ENCODE measurements at regions not wholly inside any gene's neighbourhood (a gene's known extent, or its start where the extent isn't known, plus 50 kb on each side); places are given as distances from the start of the nearest gene placed in this dataset.

GRCh38 chr4:180054291-180054690 is 2188.9 kb upstream of the TENM3 start:
- DNase-seq (ENCODE audit: low read depth in 4 of 4, low spot score in 2 of 4), result no peak

- peak in 2 of 4 donors; percentile 7 to 13 for DNase-seq (ENCODE audit: low read depth in 4 of 4, low spot score in 2 of 4)
Observed at GRCh38 chr4:180057299-180057721, 2185.9 kb upstream of the TENM3 start.

GRCh38 chr4:180057891-180058671 is 2185.1 kb upstream of the TENM3 start:
- peak in 2 of 4 donors; percentile 16 to 28 for DNase-seq (ENCODE audit: low read depth in 4 of 4, low spot score in 2 of 4)

GRCh38 chr4:180058691-180059215 is 2184.4 kb upstream of the TENM3 start:
- peak in 3 of 4 donors; percentile 42 to 66 (median 65) for DNase-seq (ENCODE audit: low read depth in 4 of 4, low spot score in 2 of 4)

GRCh38 chr4:180059216-180059881 is 2183.9 kb upstream of the TENM3 start:
- peak in 2 of 4 donors; percentile 27 to 35 for DNase-seq (ENCODE audit: low read depth in 4 of 4, low spot score in 2 of 4)

- DNase-seq (ENCODE audit: low read depth in 4 of 4, low spot score in 2 of 4), result peak in 2 of 4 donors; percentile 11 to 23
Observed at GRCh38 chr4:180060159-180060889, 2182.9 kb upstream of the TENM3 start.

- DNase-seq (ENCODE audit: low read depth in 4 of 4, low spot score in 2 of 4), result no peak
Observed at GRCh38 chr4:180081072-180081471, 2162.1 kb upstream of the TENM3 start.

- DNase-seq (ENCODE audit: low read depth in 4 of 4, low spot score in 2 of 4), result no peak
Observed at GRCh38 chr4:180084561-180084960, 2158.6 kb upstream of the TENM3 start.

GRCh38 chr4:180086480-180087190 is 2156.6 kb upstream of the TENM3 start:
- no peak for DNase-seq (ENCODE audit: low read depth in 4 of 4, low spot score in 2 of 4)

GRCh38 chr4:180098586-180098985 is 2144.6 kb upstream of the TENM3 start:
- no peak for DNase-seq (ENCODE audit: low read depth in 4 of 4, low spot score in 2 of 4)

- no peak for DNase-seq (ENCODE audit: low read depth in 4 of 4, low spot score in 2 of 4)
Observed at GRCh38 chr4:180099957-180100356, 2143.2 kb upstream of the TENM3 start.

- DNase-seq (ENCODE audit: low read depth in 4 of 4, low spot score in 2 of 4), result no peak
Observed at GRCh38 chr4:180100433-180101344, 2142.5 kb upstream of the TENM3 start.

- no peak for DNase-seq (ENCODE audit: low read depth in 4 of 4, low spot score in 2 of 4)
Observed at GRCh38 chr4:180101348-180102083, 2141.7 kb upstream of the TENM3 start.

GRCh38 chr4:180103794-180104193 is 2139.4 kb upstream of the TENM3 start:
- DNase-seq (ENCODE audit: low read depth in 4 of 4, low spot score in 2 of 4), result no peak

- no peak for DNase-seq (ENCODE audit: low read depth in 4 of 4, low spot score in 2 of 4)
Observed at GRCh38 chr4:180105362-180105761, 2137.8 kb upstream of the TENM3 start.

- DNase-seq (ENCODE audit: low read depth in 4 of 4, low spot score in 2 of 4), result no peak
Observed at GRCh38 chr4:180106122-180106521, 2137.1 kb upstream of the TENM3 start.

GRCh38 chr4:180106997-180107396 is 2136.2 kb upstream of the TENM3 start:
- DNase-seq (ENCODE audit: low read depth in 4 of 4, low spot score in 2 of 4), result no peak

- no peak for DNase-seq (ENCODE audit: low read depth in 4 of 4, low spot score in 2 of 4)
Observed at GRCh38 chr4:180116840-180117239, 2126.4 kb upstream of the TENM3 start.

GRCh38 chr4:180120068-180120467 is 2123.1 kb upstream of the TENM3 start:
- DNase-seq (ENCODE audit: low read depth in 4 of 4, low spot score in 2 of 4), result no peak
